ENCODE measurements at regions not wholly inside any gene's neighbourhood (a gene's known extent, or its start where the extent isn't known, plus 50 kb on each side); places are given as distances from the start of the nearest gene placed in this dataset.

GRCh38 chr9:129324808-129325502 is 146.9 kb upstream of the IER5L start:
- intact Hi-C loops (cut with DNase I) = loop anchor here in 7 of 10 donors (5.0 to 10.0 kb wide), 7 partner anchors 87 to 277 kb away; partner anchors contain the start of gene IER5L (in 2 of the 7)
- TF ChIP-seq, protein P1, sequence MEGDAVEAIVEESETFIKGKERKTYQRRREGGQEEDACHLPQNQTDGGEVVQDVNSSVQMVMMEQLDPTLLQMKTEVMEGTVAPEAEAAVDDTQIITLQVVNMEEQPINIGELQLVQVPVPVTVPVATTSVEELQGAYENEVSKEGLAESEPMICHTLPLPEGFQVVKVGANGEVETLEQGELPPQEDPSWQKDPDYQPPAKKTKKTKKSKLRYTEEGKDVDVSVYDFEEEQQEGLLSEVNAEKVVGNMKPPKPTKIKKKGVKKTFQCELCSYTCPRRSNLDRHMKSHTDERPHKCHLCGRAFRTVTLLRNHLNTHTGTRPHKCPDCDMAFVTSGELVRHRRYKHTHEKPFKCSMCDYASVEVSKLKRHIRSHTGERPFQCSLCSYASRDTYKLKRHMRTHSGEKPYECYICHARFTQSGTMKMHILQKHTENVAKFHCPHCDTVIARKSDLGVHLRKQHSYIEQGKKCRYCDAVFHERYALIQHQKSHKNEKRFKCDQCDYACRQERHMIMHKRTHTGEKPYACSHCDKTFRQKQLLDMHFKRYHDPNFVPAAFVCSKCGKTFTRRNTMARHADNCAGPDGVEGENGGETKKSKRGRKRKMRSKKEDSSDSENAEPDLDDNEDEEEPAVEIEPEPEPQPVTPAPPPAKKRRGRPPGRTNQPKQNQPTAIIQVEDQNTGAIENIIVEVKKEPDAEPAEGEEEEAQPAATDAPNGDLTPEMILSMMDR (IDR thresholded peaks at IDR 0.05) = no peak
- TF ChIP-seq POLR2A (IDR thresholded peaks at IDR 0.05) = no peak
- no peaks in the 10 kb centered on the region for H3K27me3 ChIP-seq
- no peaks in the 10 kb centered on the region for H3K36me3 ChIP-seq
- H3K27ac ChIP-seq = no peak overlapping the region
- DNase-seq (no peak), ATAC-seq (no peak)
- H3K4me1 ChIP-seq = peaks cover 3 to 67% (median 38%) of the 10 kb centered on the region in 12 donors
- 86 to 92% (median 89%) methylated on average over 4 to 7 of the region's 7 CpGs for WGBS, 4 donors
- H3K9me3 ChIP-seq = no peaks in the 10 kb centered on the region
- H3K4me3 ChIP-seq = no peak overlapping the region

GRCh38 chr9:129323999-129324553 is 146.0 kb upstream of the IER5L start:
- intact Hi-C loops (cut with DNase I) = loop anchor here in 6 of 10 donors (5.0 to 10.0 kb wide), 6 partner anchors 88 to 271 kb away; partner anchors contain the start of gene IER5L (in 2 of the 6)
- Histone ChIP-seq H3K4me3 (no peak overlapping the region), H3K9me3 (no peaks in the 10 kb centered on the region), H3K27me3 (no peaks in the 10 kb centered on the region), H3K27ac (peak overlapping the region in 8 of 12 donors; percentile 3 to 69 (median 25)), H3K36me3 (no peaks in the 10 kb centered on the region), H3K4me1 (peaks cover 8 to 67% (median 46%) of the 10 kb centered on the region in 12 donors)
- TF ChIP-seq POLR2A (IDR thresholded peaks at IDR 0.05) = no peak
- TF ChIP-seq, protein P1 (IDR thresholded peaks at IDR 0.05) = no peak
- ATAC-seq = no peak
- 74 to 81% (median 78%) methylated on average over 9 to 13 of the region's 13 CpGs for WGBS, 4 donors
- DNase-seq = no peak

DNA sequence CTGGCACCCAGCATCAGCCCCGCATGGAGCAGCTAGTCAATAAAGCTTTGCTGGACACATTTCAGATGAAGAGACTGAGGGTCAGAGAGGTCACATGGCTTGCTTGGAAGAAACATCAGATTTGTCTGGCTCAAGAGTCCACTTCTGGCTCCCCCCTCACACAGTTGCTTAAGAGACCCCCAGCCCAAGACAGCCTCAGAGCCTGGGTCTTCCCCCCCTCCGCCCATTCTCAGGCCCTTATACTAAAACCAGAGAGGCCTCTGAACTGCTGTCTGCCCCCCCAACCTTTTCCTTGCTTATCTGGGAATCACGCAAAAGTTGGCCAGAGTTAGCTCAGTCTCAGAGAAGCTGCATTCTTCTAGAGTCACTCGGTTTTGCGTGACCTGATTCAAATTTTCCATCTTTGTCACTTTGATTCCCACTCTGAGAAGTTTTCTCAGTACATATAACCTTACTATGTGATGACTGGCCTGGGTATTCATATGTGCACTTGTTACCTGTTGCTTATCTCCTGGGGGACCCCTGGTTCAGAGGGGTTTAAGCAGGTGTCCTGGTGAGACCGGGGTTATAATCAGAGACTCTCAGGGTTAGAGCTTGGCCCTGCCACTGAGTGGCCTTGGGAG is 145.4 kb upstream of the IER5L start:
- peak in 1 of 5 donors; percentile 17 for DNase-seq
- H3K36me3 ChIP-seq = no peaks in the 10 kb centered on the region

More for the DNA sequence above, 145.4 kb upstream of the IER5L start:
- 52 to 60% (median 55%) methylated on average over 6 of the region's 6 CpGs for WGBS, 4 donors
- Histone ChIP-seq H3K27me3 (no peaks in the 10 kb centered on the region), H3K9me3 (no peaks in the 10 kb centered on the region), H3K27ac (peak overlapping the region in 9 of 12 donors; percentile 3 to 97 (median 93)), H3K4me3 (no peak overlapping the region), H3K4me1 (peaks cover 8 to 67% (median 50%) of the 10 kb centered on the region in 12 donors)
- intact Hi-C loops (cut with DNase I) = loop anchor here in 6 of 10 donors (5.0 to 10.0 kb wide), 6 partner anchors 89 to 271 kb away; partner anchors contain the start of gene IER5L (in 2 of the 6)
- no peak for ATAC-seq
- TF ChIP-seq, protein P1 (IDR thresholded peaks at IDR 0.05) = no peak
- TF ChIP-seq POLR2A (IDR thresholded peaks at IDR 0.05) = no peak

Measured in heart left ventricle (tissue), 16 donors.